ENCODE measurements at regions not wholly inside any gene's neighbourhood (a gene's known extent, or its start where the extent isn't known, plus 50 kb on each side); places are given as distances from the start of the nearest gene placed in this dataset.
"Not testable (repeated sequence)": the region's sequence is repeated elsewhere in the genome, so short reads cannot be mapped to it uniquely, and the experiment has no call there.

GRCh38 chrX:122363112-122363795, 820.8 kb upstream of the GRIA3 start:
- ATAC-seq, result no peak
- Mint-ChIP-seq H3K36me3 (no peaks in the 10 kb centered on the region), H3K27ac (no peak overlapping the region), H3K4me3 (no peak overlapping the region), H3K27me3 (no peaks in the 10 kb centered on the region), H3K4me1 (no peaks in the 10 kb centered on the region), H3K9me3 (ENCODE audit: low read depth) (no peaks in the 10 kb centered on the region)
- DNase-seq, result no peak
- CTCF ChIA-PET, result no interaction called here

GRCh38 chrX:122375533-122375932, 808.5 kb upstream of the GRIA3 start:
- H3K27me3 Mint-ChIP-seq; H3K27ac Mint-ChIP-seq; H3K9me3 Mint-ChIP-seq (ENCODE audit: low read depth); H3K4me3 Mint-ChIP-seq; DNase-seq; H3K36me3 Mint-ChIP-seq; CTCF ChIA-PET; H3K4me1 Mint-ChIP-seq; ATAC-seq: not testable (repeated sequence)

- DNase-seq (no peak), ATAC-seq (no peak)
- Mint-ChIP-seq H3K36me3 (no peaks in the 10 kb centered on the region), H3K4me1 (no peaks in the 10 kb centered on the region), H3K27me3 (no peaks in the 10 kb centered on the region), H3K9me3 (ENCODE audit: low read depth) (no peaks in the 10 kb centered on the region), H3K4me3 (no peak overlapping the region), H3K27ac (no peak overlapping the region)
- CTCF ChIA-PET, result no interaction called here
Observed at GRCh38 chrX:122389005-122389404, 795.1 kb upstream of the GRIA3 start.

GRCh38 chrX:122418758-122419157, 765.3 kb upstream of the GRIA3 start:
- Mint-ChIP-seq H3K9me3 (ENCODE audit: low read depth) (no peaks in the 10 kb centered on the region), H3K4me3 (no peak overlapping the region), H3K27ac (no peak overlapping the region), H3K36me3 (no peaks in the 10 kb centered on the region), H3K4me1 (no peaks in the 10 kb centered on the region), H3K27me3 (no peaks in the 10 kb centered on the region)
- CTCF ChIA-PET, result no interaction called here
- DNase-seq (no peak), ATAC-seq (no peak)

- DNase-seq, result no peak
- Mint-ChIP-seq H3K9me3 (ENCODE audit: low read depth) (no peaks in the 10 kb centered on the region), H3K36me3 (no peaks in the 10 kb centered on the region), H3K27ac (no peak overlapping the region), H3K4me3 (no peak overlapping the region), H3K4me1 (no peaks in the 10 kb centered on the region), H3K27me3 (no peaks in the 10 kb centered on the region)
- no peak for ATAC-seq
- CTCF ChIA-PET, result no interaction called here
Observed at GRCh38 chrX:122421434-122422121, 762.5 kb upstream of the GRIA3 start.

GRCh38 chrX:122422547-122422946, 761.5 kb upstream of the GRIA3 start:
- H3K4me3 Mint-ChIP-seq, result no peak overlapping the region
- CTCF ChIA-PET, result no interaction called here
- no peak overlapping the region for H3K27ac Mint-ChIP-seq
- no peaks in the 10 kb centered on the region for H3K9me3 Mint-ChIP-seq (ENCODE audit: low read depth)
- H3K4me1 Mint-ChIP-seq, result no peaks in the 10 kb centered on the region
- no peaks in the 10 kb centered on the region for H3K27me3 Mint-ChIP-seq
- no peak for DNase-seq
- ATAC-seq, result no peak
- H3K36me3 Mint-ChIP-seq, result no peaks in the 10 kb centered on the region

- Mint-ChIP-seq H3K27me3 (no peaks in the 10 kb centered on the region), H3K27ac (no peak overlapping the region), H3K4me1 (no peaks in the 10 kb centered on the region), H3K36me3 (no peaks in the 10 kb centered on the region), H3K9me3 (ENCODE audit: low read depth) (peaks cover 3% of the 10 kb centered on the region), H3K4me3 (no peak overlapping the region)
- DNase-seq (no peak), ATAC-seq (no peak)
- CTCF ChIA-PET, result no interaction called here
Observed at GRCh38 chrX:122434942-122435341, 749.1 kb upstream of the GRIA3 start.

- DNase-seq, result no peak
- no peaks in the 10 kb centered on the region for H3K27me3 Mint-ChIP-seq
- CTCF ChIA-PET, result no interaction called here
- no peaks in the 10 kb centered on the region for H3K4me1 Mint-ChIP-seq
- H3K9me3 Mint-ChIP-seq (ENCODE audit: low read depth), result peaks cover 7% of the 10 kb centered on the region
- H3K4me3 Mint-ChIP-seq, result no peak overlapping the region
- no peak overlapping the region for H3K27ac Mint-ChIP-seq
- no peak for ATAC-seq
- no peaks in the 10 kb centered on the region for H3K36me3 Mint-ChIP-seq
Observed at GRCh38 chrX:122439831-122440230, 744.2 kb upstream of the GRIA3 start.

GRCh38 chrX:122440832-122441231, 743.2 kb upstream of the GRIA3 start:
- H3K27ac Mint-ChIP-seq, result no peak overlapping the region
- CTCF ChIA-PET, result no interaction called here
- no peaks in the 10 kb centered on the region for H3K27me3 Mint-ChIP-seq
- no peaks in the 10 kb centered on the region for H3K4me1 Mint-ChIP-seq
- H3K36me3 Mint-ChIP-seq, result no peaks in the 10 kb centered on the region
- DNase-seq (no peak), ATAC-seq (no peak)
- no peak overlapping the region for H3K4me3 Mint-ChIP-seq
- peaks cover 7% of the 10 kb centered on the region for H3K9me3 Mint-ChIP-seq (ENCODE audit: low read depth)

GRCh38 chrX:122441451-122441850, 742.6 kb upstream of the GRIA3 start:
- Mint-ChIP-seq H3K4me3 (no peak overlapping the region), H3K4me1 (no peaks in the 10 kb centered on the region), H3K36me3 (no peaks in the 10 kb centered on the region), H3K9me3 (ENCODE audit: low read depth) (peaks cover 7% of the 10 kb centered on the region), H3K27me3 (no peaks in the 10 kb centered on the region), H3K27ac (no peak overlapping the region)
- DNase-seq (no peak), ATAC-seq (no peak)
- CTCF ChIA-PET, result no interaction called here

GRCh38 chrX:122445466-122445865, 738.6 kb upstream of the GRIA3 start:
- Mint-ChIP-seq H3K4me3 (no peak overlapping the region), H3K27me3 (no peaks in the 10 kb centered on the region), H3K9me3 (ENCODE audit: low read depth) (peaks cover 2% of the 10 kb centered on the region), H3K36me3 (no peaks in the 10 kb centered on the region), H3K27ac (no peak overlapping the region), H3K4me1 (no peaks in the 10 kb centered on the region)
- ATAC-seq (no peak), DNase-seq (no peak)
- CTCF ChIA-PET, result no interaction called here

GRCh38 chrX:122464341-122464740, 719.7 kb upstream of the GRIA3 start:
- no peaks in the 10 kb centered on the region for H3K4me1 Mint-ChIP-seq
- CTCF ChIA-PET, result no interaction called here
- no peaks in the 10 kb centered on the region for H3K36me3 Mint-ChIP-seq
- no peak for ATAC-seq
- no peaks in the 10 kb centered on the region for H3K9me3 Mint-ChIP-seq (ENCODE audit: low read depth)
- no peak overlapping the region for H3K27ac Mint-ChIP-seq
- no peak for DNase-seq
- no peaks in the 10 kb centered on the region for H3K27me3 Mint-ChIP-seq
- H3K4me3 Mint-ChIP-seq, result no peak overlapping the region

GRCh38 chrX:122475306-122475705, 708.8 kb upstream of the GRIA3 start:
- Mint-ChIP-seq H3K36me3 (no peaks in the 10 kb centered on the region), H3K27ac (no peak overlapping the region), H3K9me3 (ENCODE audit: low read depth) (peaks cover 2% of the 10 kb centered on the region), H3K4me3 (no peak overlapping the region), H3K4me1 (no peaks in the 10 kb centered on the region), H3K27me3 (no peaks in the 10 kb centered on the region)
- CTCF ChIA-PET, result no interaction called here
- ATAC-seq, result no peak
- no peak for DNase-seq

GRCh38 chrX:122500556-122500955, 683.5 kb upstream of the GRIA3 start:
- no peaks in the 10 kb centered on the region for H3K27me3 Mint-ChIP-seq
- H3K4me1 Mint-ChIP-seq, result no peaks in the 10 kb centered on the region
- CTCF ChIA-PET, result no interaction called here
- H3K36me3 Mint-ChIP-seq, result no peaks in the 10 kb centered on the region
- ATAC-seq (no peak), DNase-seq (no peak)
- H3K9me3 Mint-ChIP-seq (ENCODE audit: low read depth), result no peaks in the 10 kb centered on the region
- H3K27ac Mint-ChIP-seq, result no peak overlapping the region
- H3K4me3 Mint-ChIP-seq, result no peak overlapping the region

Data from activated CD8-positive, alpha-beta memory T cell treated with anti-CD3 and anti-CD28 coated beads, Interleukin-2, amount 10 ng/mL, durations not matched to agents 7 days and 5 days (primary cell).